Lung (tissue), 11 donors: ENCODE measurements at regions not wholly inside any gene's neighbourhood (a gene's known extent, or its start where the extent isn't known, plus 50 kb on each side); places are given as distances from the start of the nearest gene placed in this dataset.

ENCODE experiments used
- ATAC-seq: fragments of 200-7000 bp; cut with Tn5 transposase; one replicate; pipeline ENCODE4 v1.9.1; 2020; ENCODE audit warnings: moderate number of reproducible peaks; ENCODE audit not compliant: insufficient read depth, low FRiP score
- DNase-seq, 3 donors: peaks; one replicate each; pipeline ENCODE4 v3.0.0-alpha.2; 2013 to 2017
- H3K27ac ChIP-seq, 2 donors: one replicate each; pipeline ENCODE4 v1.5.1; 2013; ENCODE audit warnings: mild to moderate bottlenecking in 2 of 2, moderate library complexity in 2 of 2, control low read depth in 1 of 2, inconsistent platforms in 1 of 2, low read depth in 1 of 2, low read length in 1 of 2
- H3K27me3 ChIP-seq, 3 donors: one replicate each; pipeline ENCODE4 v1.5.1; 2013; ENCODE audit warnings: low read length in 2 of 3; ENCODE audit not compliant: control insufficient read depth in 3 of 3, insufficient read depth in 3 of 3
- H3K36me3 ChIP-seq, 4 donors: one replicate each; pipeline ENCODE4 v1.5.1; 2013; ENCODE audit warnings: low read length in 4 of 4, mild to moderate bottlenecking in 1 of 4, moderate library complexity in 1 of 4; ENCODE audit not compliant: control insufficient read depth in 4 of 4, insufficient read depth in 4 of 4
- H3K4me1 ChIP-seq, 5 donors: one replicate each; pipeline ENCODE4 v1.5.1; 2013; ENCODE audit warnings: low read length in 5 of 5, mild to moderate bottlenecking in 2 of 5, moderate library complexity in 1 of 5; ENCODE audit not compliant: control insufficient read depth in 5 of 5, insufficient read depth in 5 of 5
- H3K4me3 ChIP-seq: one replicate; pipeline ENCODE4 v1.5.1; 2013; ENCODE audit warnings: mild to moderate bottlenecking, control low read depth, moderate library complexity
- H3K9ac ChIP-seq, 2 donors: one replicate each; pipeline ENCODE4 v1.5.1; 2013; ENCODE audit warnings: low read length in 2 of 2, control low read depth in 1 of 2; ENCODE audit not compliant: insufficient read depth in 1 of 2
- H3K9me3 ChIP-seq, 4 donors: one replicate each; pipeline ENCODE4 v1.5.1; 2013; ENCODE audit warnings: low read length in 3 of 4, mild to moderate bottlenecking in 1 of 4, moderate library complexity in 1 of 4; ENCODE audit not compliant: control insufficient read depth in 4 of 4, insufficient read depth in 3 of 4
- CTCF ChIP-seq: IDR thresholded peaks from 2 replicates; pipeline ENCODE4 v1.5.1; 2012; ENCODE audit warnings: mild to moderate bottlenecking; ENCODE audit errors: control extremely low read depth, extremely low read depth
- WGBS, 2 donors: extraction: QIAGEN DNeasy Blood & Tissue Kit; methylation state at CpG; one replicate each; pipeline ENCODE4 v1.1.7; 2013; 5-methylcytosine and 5-hydroxymethylcytosine counted together
- donor health status: control.
- donor health status: control.
- donor health status: Bipolar disorder and iron deficiency.
- donor health status: healthy.
- donor health status: DM: yes; HTN: yes; CAD: no.

GRCh38 chr2:5377323-5377722 is 314.9 kb upstream of the SOX11 start:
- WGBS, 2 donors = 75 to 85% methylated on average over 2 of the region's 2 CpGs
- DNase-seq = peak in 2 of 3 donors; percentile 78 to 89
- Histone ChIP-seq H3K9me3 (peaks cover 0 to 2% (median 0%) of the 10 kb centered on the region in 4 donors), H3K27ac (no peak overlapping the region), H3K4me1 (peaks cover 0 to 20% (median 3%) of the 10 kb centered on the region in 5 donors), H3K36me3 (no peaks in the 10 kb centered on the region), H3K4me3 (no peak overlapping the region), H3K9ac (no peak overlapping the region), H3K27me3 (no peaks in the 10 kb centered on the region)
- no peak for ATAC-seq
- TF ChIP-seq CTCF = no peak

- Histone ChIP-seq H3K4me3 (no peak overlapping the region), H3K9ac (no peak overlapping the region), H3K27ac (no peak overlapping the region), H3K9me3 (peaks cover 0 to 2% (median 0%) of the 10 kb centered on the region in 4 donors), H3K36me3 (no peaks in the 10 kb centered on the region), H3K4me1 (peaks cover 0 to 9% (median 0%) of the 10 kb centered on the region in 5 donors), H3K27me3 (no peaks in the 10 kb centered on the region)
- WGBS, 2 donors = 85 to 93% methylated on average over 1 of the region's 1 CpG
- no peak for ATAC-seq
- DNase-seq = no peak
- no peak for TF ChIP-seq CTCF
These were observed 312.4 kb upstream of the SOX11 start for GRCh38 chr2:5379811-5380210.

- TF ChIP-seq CTCF = no peak
- Histone ChIP-seq H3K9me3 (no peaks in the 10 kb centered on the region), H3K4me1 (peaks cover 0 to under 1% (median under 1%) of the 10 kb centered on the region in 5 donors), H3K27ac (no peak overlapping the region), H3K27me3 (no peaks in the 10 kb centered on the region), H3K4me3 (no peak overlapping the region), H3K36me3 (no peaks in the 10 kb centered on the region), H3K9ac (no peak overlapping the region)
- DNase-seq = no peak
- ATAC-seq = no peak
- WGBS, 2 donors = 88 to 93% methylated on average over 3 of the region's 3 CpGs
These were observed 306.6 kb upstream of the SOX11 start for GRCh38 chr2:5385596-5385995.

GRCh38 chr2:5387406-5387805 is 304.8 kb upstream of the SOX11 start:
- H3K9me3 ChIP-seq = no peaks in the 10 kb centered on the region
- no peak for TF ChIP-seq CTCF
- no peaks in the 10 kb centered on the region for H3K36me3 ChIP-seq
- H3K27me3 ChIP-seq = no peaks in the 10 kb centered on the region
- peaks cover 0 to 13% (median 10%) of the 10 kb centered on the region in 5 donors for H3K4me1 ChIP-seq
- 56 to 71% methylated on average over 2 of the region's 2 CpGs for WGBS, 2 donors
- DNase-seq (no peak), ATAC-seq (no peak)
- H3K4me3 ChIP-seq = no peak overlapping the region
- H3K27ac ChIP-seq = no peak overlapping the region
- H3K9ac ChIP-seq = no peak overlapping the region
